ENCODE measurements at regions not wholly inside any gene's neighbourhood (a gene's known extent, or its start where the extent isn't known, plus 50 kb on each side); places are given as distances from the start of the nearest gene placed in this dataset.

DNA sequence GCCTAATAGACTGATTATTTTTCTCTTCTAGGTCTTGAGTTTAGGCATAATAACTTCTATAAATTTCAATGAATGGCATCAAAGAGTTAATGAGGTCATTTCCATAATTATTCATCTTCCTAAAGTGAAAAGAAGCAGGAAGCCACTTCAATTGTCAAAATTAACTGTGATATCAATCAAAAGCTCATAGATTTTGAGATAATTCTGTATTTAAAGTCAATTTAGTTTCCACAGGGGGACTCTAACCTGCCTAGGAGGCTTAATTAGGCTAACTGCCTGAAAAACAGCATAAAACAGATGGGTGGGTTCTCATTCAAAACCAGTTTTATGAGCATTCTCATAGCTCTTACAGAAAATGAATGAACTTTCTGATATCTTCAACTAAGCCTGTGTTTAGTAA lies 177.8 kb downstream of the OTOL1 start:
- TF ChIP-seq EZH2 (IDR thresholded peaks at IDR 0.05) (no peak), SRF (IDR thresholded peaks at IDR 0.05; ENCODE audit: low read depth) (no peak), POLR2A (IDR thresholded peaks at IDR 0.05; ENCODE audit: borderline replicate concordance, extremely low read depth, insufficient read depth, insufficient read length) (no peak), SIN3A (IDR thresholded peaks at IDR 0.05; ENCODE audit: low read depth) (no peak), CEBPB (IDR thresholded peaks at IDR 0.05; ENCODE audit: low read depth) (no peak), ZFX (IDR thresholded peaks at IDR 0.05) (no peak), RAD21 (IDR thresholded peaks at IDR 0.05; ENCODE audit: low read depth) (no peak), POLR2AphosphoS5 (IDR thresholded peaks at IDR 0.05; ENCODE audit: low read depth, low read length) (no peak), EGR1 (IDR thresholded peaks at IDR 0.05; ENCODE audit: low read depth) (no peak), ELF1 (IDR thresholded peaks at IDR 0.05; ENCODE audit: borderline replicate concordance, low read depth) (no peak)
- TF ChIP-seq, protein P1, sequence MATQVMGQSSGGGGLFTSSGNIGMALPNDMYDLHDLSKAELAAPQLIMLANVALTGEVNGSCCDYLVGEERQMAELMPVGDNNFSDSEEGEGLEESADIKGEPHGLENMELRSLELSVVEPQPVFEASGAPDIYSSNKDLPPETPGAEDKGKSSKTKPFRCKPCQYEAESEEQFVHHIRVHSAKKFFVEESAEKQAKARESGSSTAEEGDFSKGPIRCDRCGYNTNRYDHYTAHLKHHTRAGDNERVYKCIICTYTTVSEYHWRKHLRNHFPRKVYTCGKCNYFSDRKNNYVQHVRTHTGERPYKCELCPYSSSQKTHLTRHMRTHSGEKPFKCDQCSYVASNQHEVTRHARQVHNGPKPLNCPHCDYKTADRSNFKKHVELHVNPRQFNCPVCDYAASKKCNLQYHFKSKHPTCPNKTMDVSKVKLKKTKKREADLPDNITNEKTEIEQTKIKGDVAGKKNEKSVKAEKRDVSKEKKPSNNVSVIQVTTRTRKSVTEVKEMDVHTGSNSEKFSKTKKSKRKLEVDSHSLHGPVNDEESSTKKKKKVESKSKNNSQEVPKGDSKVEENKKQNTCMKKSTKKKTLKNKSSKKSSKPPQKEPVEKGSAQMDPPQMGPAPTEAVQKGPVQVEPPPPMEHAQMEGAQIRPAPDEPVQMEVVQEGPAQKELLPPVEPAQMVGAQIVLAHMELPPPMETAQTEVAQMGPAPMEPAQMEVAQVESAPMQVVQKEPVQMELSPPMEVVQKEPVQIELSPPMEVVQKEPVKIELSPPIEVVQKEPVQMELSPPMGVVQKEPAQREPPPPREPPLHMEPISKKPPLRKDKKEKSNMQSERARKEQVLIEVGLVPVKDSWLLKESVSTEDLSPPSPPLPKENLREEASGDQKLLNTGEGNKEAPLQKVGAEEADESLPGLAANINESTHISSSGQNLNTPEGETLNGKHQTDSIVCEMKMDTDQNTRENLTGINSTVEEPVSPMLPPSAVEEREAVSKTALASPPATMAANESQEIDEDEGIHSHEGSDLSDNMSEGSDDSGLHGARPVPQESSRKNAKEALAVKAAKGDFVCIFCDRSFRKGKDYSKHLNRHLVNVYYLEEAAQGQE (IDR thresholded peaks at IDR 0.05; ENCODE audit: low read depth): no peak
- TF ChIP-seq, protein P2, sequence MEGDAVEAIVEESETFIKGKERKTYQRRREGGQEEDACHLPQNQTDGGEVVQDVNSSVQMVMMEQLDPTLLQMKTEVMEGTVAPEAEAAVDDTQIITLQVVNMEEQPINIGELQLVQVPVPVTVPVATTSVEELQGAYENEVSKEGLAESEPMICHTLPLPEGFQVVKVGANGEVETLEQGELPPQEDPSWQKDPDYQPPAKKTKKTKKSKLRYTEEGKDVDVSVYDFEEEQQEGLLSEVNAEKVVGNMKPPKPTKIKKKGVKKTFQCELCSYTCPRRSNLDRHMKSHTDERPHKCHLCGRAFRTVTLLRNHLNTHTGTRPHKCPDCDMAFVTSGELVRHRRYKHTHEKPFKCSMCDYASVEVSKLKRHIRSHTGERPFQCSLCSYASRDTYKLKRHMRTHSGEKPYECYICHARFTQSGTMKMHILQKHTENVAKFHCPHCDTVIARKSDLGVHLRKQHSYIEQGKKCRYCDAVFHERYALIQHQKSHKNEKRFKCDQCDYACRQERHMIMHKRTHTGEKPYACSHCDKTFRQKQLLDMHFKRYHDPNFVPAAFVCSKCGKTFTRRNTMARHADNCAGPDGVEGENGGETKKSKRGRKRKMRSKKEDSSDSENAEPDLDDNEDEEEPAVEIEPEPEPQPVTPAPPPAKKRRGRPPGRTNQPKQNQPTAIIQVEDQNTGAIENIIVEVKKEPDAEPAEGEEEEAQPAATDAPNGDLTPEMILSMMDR (IDR thresholded peaks at IDR 0.05 in 2 of 3, conservative IDR thresholded peaks at IDR 0.05 in 1 of 3; ENCODE audit: borderline replicate concordance in 1 of 3, insufficient read depth in 1 of 3, low read depth in 2 of 3, low read length in 2 of 3): no peak

Data from HCT116 (cell line).